22Rv1 (cell line): ENCODE measurements at regions not wholly inside any gene's neighbourhood (a gene's known extent, or its start where the extent isn't known, plus 50 kb on each side); places are given as distances from the start of the nearest gene placed in this dataset.

Experiments used
- ZFX ChIP-seq: fragments of 450-650 bp; IDR thresholded peaks from 2 replicates; pipeline ENCODE4 v1.6.1; 2017; ENCODE audit warnings: antibody characterized with exemption, borderline replicate concordance
- TF ChIP-seq, protein P1 (sequence below): fragments of 450-650 bp; IDR thresholded peaks from 2 replicates; pipeline ENCODE4 v1.5.1; 2017; ENCODE audit warnings: mild to moderate bottlenecking

DNA sequence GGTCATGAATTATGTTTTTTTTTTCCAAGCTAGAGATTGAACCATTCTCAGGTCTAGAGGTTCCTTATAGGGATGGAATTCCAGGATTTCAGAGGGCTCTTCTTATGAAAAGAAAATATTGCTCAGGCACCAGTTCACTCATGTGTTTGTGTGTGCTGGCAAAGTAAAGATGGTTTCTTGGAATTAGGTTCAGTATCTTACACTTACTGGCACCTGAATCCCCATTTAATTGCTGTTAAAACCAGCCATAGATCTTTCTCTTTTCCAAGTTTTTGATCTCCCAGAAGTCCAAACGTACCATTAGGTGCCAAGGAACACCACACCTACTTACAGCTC lies 508.4 kb downstream of the CDH26 start:
- TF ChIP-seq, protein P1, sequence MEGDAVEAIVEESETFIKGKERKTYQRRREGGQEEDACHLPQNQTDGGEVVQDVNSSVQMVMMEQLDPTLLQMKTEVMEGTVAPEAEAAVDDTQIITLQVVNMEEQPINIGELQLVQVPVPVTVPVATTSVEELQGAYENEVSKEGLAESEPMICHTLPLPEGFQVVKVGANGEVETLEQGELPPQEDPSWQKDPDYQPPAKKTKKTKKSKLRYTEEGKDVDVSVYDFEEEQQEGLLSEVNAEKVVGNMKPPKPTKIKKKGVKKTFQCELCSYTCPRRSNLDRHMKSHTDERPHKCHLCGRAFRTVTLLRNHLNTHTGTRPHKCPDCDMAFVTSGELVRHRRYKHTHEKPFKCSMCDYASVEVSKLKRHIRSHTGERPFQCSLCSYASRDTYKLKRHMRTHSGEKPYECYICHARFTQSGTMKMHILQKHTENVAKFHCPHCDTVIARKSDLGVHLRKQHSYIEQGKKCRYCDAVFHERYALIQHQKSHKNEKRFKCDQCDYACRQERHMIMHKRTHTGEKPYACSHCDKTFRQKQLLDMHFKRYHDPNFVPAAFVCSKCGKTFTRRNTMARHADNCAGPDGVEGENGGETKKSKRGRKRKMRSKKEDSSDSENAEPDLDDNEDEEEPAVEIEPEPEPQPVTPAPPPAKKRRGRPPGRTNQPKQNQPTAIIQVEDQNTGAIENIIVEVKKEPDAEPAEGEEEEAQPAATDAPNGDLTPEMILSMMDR = no peak
- TF ChIP-seq ZFX = no peak
